H9 (cell line): ENCODE measurements at regions not wholly inside any gene's neighbourhood (a gene's known extent, or its start where the extent isn't known, plus 50 kb on each side); places are given as distances from the start of the nearest gene placed in this dataset.
A peak's percentile ranks its signal among the peaks of the same experiment; 100 is the strongest.

Experiments
- DNase-seq: peaks from one replicate; pipeline ENCODE4 v3.0.0-alpha.2; 2017
- H2AFZ ChIP-seq: one replicate; pipeline ENCODE4 v1.6.1; 2013; ENCODE audit warnings: mild to moderate bottlenecking, low read length, control low read depth, moderate library complexity
- H2AK5ac ChIP-seq: 2 replicates; pipeline ENCODE4 v1.6.1; 2013; ENCODE audit warnings: low read length, control low read depth, mixed read lengths; ENCODE audit not compliant: insufficient read length
- H2BK120ac ChIP-seq: one replicate; pipeline ENCODE4 v1.6.1; 2013; ENCODE audit warnings: low read depth, mild to moderate bottlenecking, low read length, control low read depth, inconsistent platforms; ENCODE audit not compliant: poor library complexity, severe bottlenecking
- H2BK12ac ChIP-seq: 2 replicates; pipeline ENCODE4 v1.6.1; 2013; ENCODE audit warnings: low read length, control low read depth, mixed read lengths, low read depth; ENCODE audit not compliant: insufficient read length
- H2BK15ac ChIP-seq: 2 replicates; pipeline ENCODE4 v1.6.1; 2013; ENCODE audit warnings: low read depth, low read length, control low read depth
- H2BK20ac ChIP-seq: one replicate; pipeline ENCODE4 v1.6.1; 2013; ENCODE audit warnings: low read depth, mild to moderate bottlenecking, low read length, control low read depth, inconsistent platforms; ENCODE audit not compliant: poor library complexity, severe bottlenecking
- H2BK5ac ChIP-seq: 2 replicates; pipeline ENCODE4 v1.6.1; 2013; ENCODE audit warnings: low read length, control low read depth, mixed read lengths; ENCODE audit not compliant: insufficient read length
- H3K14ac ChIP-seq: 2 replicates; pipeline ENCODE4 v1.6.1; 2013; ENCODE audit warnings: low read length, control low read depth; ENCODE audit not compliant: insufficient read depth
- H3K18ac ChIP-seq: 2 replicates; pipeline ENCODE4 v1.6.1; 2013; ENCODE audit warnings: low read depth, mild to moderate bottlenecking, mixed read lengths, low read length, control low read depth; ENCODE audit not compliant: insufficient read length
- H3K23ac ChIP-seq: 2 replicates; pipeline ENCODE4 v1.6.1; 2013; ENCODE audit warnings: low read length, control low read depth, mixed read lengths, low read depth; ENCODE audit not compliant: insufficient read length
- H3K23me2 ChIP-seq: 2 replicates; pipeline ENCODE4 v1.6.1; 2013; ENCODE audit warnings: low read depth, mild to moderate bottlenecking, mixed read lengths, low read length, control low read depth; ENCODE audit not compliant: insufficient read length, poor library complexity, severe bottlenecking
- H3K27ac ChIP-seq: 2 replicates; pipeline ENCODE4 v1.5.1; 2013; ENCODE audit warnings: low read length, control low read depth, mixed read lengths, low read depth; ENCODE audit not compliant: insufficient read length
- H3K27me3 ChIP-seq: 2 replicates; pipeline ENCODE4 v1.6.1; 2013; ENCODE audit warnings: low read length, control low read depth, inconsistent platforms; ENCODE audit not compliant: insufficient read depth
- H3K4ac ChIP-seq: 2 replicates; pipeline ENCODE4 v1.6.1; 2013; ENCODE audit warnings: low read depth, mild to moderate bottlenecking, control low read depth, inconsistent platforms, low read length, moderate library complexity
- H3K4me1 ChIP-seq: 2 replicates; pipeline ENCODE4 v1.6.1; 2013; ENCODE audit warnings: low read length, control low read depth, inconsistent platforms; ENCODE audit not compliant: insufficient read depth
- H3K4me2 ChIP-seq: 2 replicates; pipeline ENCODE4 v1.6.1; 2013; ENCODE audit warnings: low read length, control low read depth, mixed read lengths; ENCODE audit not compliant: insufficient read length, insufficient read depth
- H3K56ac ChIP-seq: 2 replicates; pipeline ENCODE4 v1.6.1; 2013; ENCODE audit warnings: low read depth, mild to moderate bottlenecking, mixed read lengths, low read length, control low read depth; ENCODE audit not compliant: insufficient read length
- H3K79me1 ChIP-seq: 2 replicates; pipeline ENCODE4 v1.6.1; 2013; ENCODE audit warnings: low read depth, mild to moderate bottlenecking, moderate library complexity, low read length, control low read depth, inconsistent platforms; ENCODE audit not compliant: insufficient read depth, poor library complexity, severe bottlenecking
- H3K79me2 ChIP-seq: 2 replicates; pipeline ENCODE4 v1.6.1; 2013; ENCODE audit warnings: low read length, control low read depth, inconsistent platforms; ENCODE audit not compliant: insufficient read depth
- H3K9ac ChIP-seq: 2 replicates; pipeline ENCODE4 v1.6.1; 2013; ENCODE audit warnings: low read length, control low read depth, mixed read lengths; ENCODE audit not compliant: insufficient read length; ENCODE audit errors: extremely low read depth
- H3K9me3 ChIP-seq: one replicate; pipeline ENCODE4 v1.6.1; 2013; ENCODE audit warnings: low read depth, low read length, inconsistent platforms; ENCODE audit not compliant: control insufficient read depth
- H3T11ph ChIP-seq: one replicate; pipeline ENCODE4 v1.6.1; 2013; ENCODE audit warnings: mild to moderate bottlenecking, low read length, control low read depth, inconsistent platforms
- H4K20me1 ChIP-seq: one replicate; pipeline ENCODE4 v1.6.1; 2013; ENCODE audit not compliant: control insufficient read depth, insufficient read length, insufficient read depth
- H4K5ac ChIP-seq: 2 replicates; pipeline ENCODE4 v1.6.1; 2013; ENCODE audit warnings: low read depth, mild to moderate bottlenecking, mixed read lengths, low read length, control low read depth; ENCODE audit not compliant: insufficient read length
- H4K8ac ChIP-seq: replicated peaks from 2 replicates; pipeline ENCODE4 v1.6.1; 2013; ENCODE audit warnings: low read length, control low read depth, mixed read lengths, low read depth; ENCODE audit not compliant: insufficient read length
- H4K91ac ChIP-seq: 2 replicates; pipeline ENCODE4 v1.6.1; 2013; ENCODE audit warnings: low read depth, mild to moderate bottlenecking, moderate library complexity, mixed read lengths, low read length, control low read depth; ENCODE audit not compliant: insufficient read length
- H3K27ac Mint-ChIP-seq, 3 experiments: 2 replicates in 2 of 3; 3 replicates in 1 of 3; pipeline ENCODE4 v1.8.0; 2020 to 2021; ENCODE audit warnings: mixed read lengths in 3 of 3, mild to moderate bottlenecking in 1 of 3, moderate library complexity in 1 of 3
- H3K27me3 Mint-ChIP-seq: 2 replicates; pipeline ENCODE4 v1.8.0; 2021; ENCODE audit warnings: low read depth, mild to moderate bottlenecking, moderate library complexity, mixed read lengths
- H3K36me3 Mint-ChIP-seq, 3 experiments: 2 replicates in 2 of 3; 3 replicates in 1 of 3; pipeline ENCODE4 v1.8.0; 2020 to 2021; ENCODE audit warnings: low read depth in 3 of 3, mixed read lengths in 3 of 3; ENCODE audit not compliant: insufficient read depth in 1 of 3
- H3K4me1 Mint-ChIP-seq, 2 experiments: 2 replicates each; pipeline ENCODE4 v1.8.0; 2020; ENCODE audit warnings: mixed read lengths in 2 of 2
- H3K4me3 Mint-ChIP-seq, 2 experiments: 2 replicates in 1 of 2; 3 replicates in 1 of 2; pipeline ENCODE4 v1.8.0; 2020 to 2021; ENCODE audit warnings: mild to moderate bottlenecking in 2 of 2, mixed read lengths in 2 of 2, moderate library complexity in 1 of 2
- H3K9me3 Mint-ChIP-seq, 2 experiments: 2 replicates in 1 of 2; 3 replicates in 1 of 2; pipeline ENCODE4 v1.8.0; 2020; ENCODE audit warnings: mild to moderate bottlenecking in 2 of 2, mixed read lengths in 2 of 2, moderate library complexity in 1 of 2
- WGBS: extraction: QIAGEN DNeasy Blood & Tissue Kit; methylation state at CpG from one replicate; pipeline ENCODE4 v1.1.7; 2013; ENCODE audit warnings: missing lambda C conversion rate, low lambda C conversion rate, mixed read lengths; ENCODE audit not compliant: insufficient read length; ENCODE audit errors: extremely low coverage; 5-methylcytosine and 5-hydroxymethylcytosine counted together
- TF ChIP-seq, protein P1 (sequence below): fragments of 200-600 bp; sonication (generic); conservative IDR thresholded peaks from 3 replicates; pipeline ENCODE4 v1.8.0; 2021; ENCODE audit warnings: antibody characterized with exemption, mild to moderate bottlenecking

DNA sequence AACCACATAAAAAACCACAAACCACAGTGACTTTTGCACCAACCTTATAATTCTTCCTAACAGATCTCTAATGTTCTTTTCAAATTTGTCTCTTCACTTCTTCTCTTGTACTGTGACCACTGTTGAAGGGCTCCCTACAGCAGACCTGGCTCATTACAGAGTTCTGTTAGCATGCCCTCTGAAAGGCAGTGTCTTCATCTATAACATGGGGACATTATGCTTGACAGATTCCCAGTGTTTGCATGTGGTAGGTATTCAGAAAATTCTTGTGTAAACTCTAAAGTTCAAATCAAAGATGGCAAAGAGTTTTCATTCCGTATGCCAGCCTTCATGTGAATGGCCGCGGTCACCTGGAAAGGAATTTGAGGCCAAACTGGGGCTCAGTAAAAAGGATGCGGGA lies 182.6 kb downstream of the DHX35 start:
- Mint-ChIP-seq H3K36me3 (no peaks in the 10 kb centered on the region; a peak in 2 of 7 replicates), H3K9me3 (peaks cover 0 to 3% of the 10 kb centered on the region in 2 experiments; a peak in 1 of 5 replicates), H3K27ac (0 out of 7 replicates have a peak overlapping the region, but pooled peaks of 1 of the 3 experiments have one; percentile 16), H3K4me1 (peaks cover 17 to 20% of the 10 kb centered on the region in 2 experiments), H3K4me3 (no peak overlapping the region), H3K27me3 (peaks cover 2% of the 10 kb centered on the region)
- no peak overlapping the region for H3T11ph ChIP-seq
- no peak overlapping the region for H3K56ac ChIP-seq
- H3K23ac ChIP-seq, result no peak overlapping the region
- no peak overlapping the region for H3K4ac ChIP-seq
- H3K18ac ChIP-seq, result no peak overlapping the region
- no peak overlapping the region for H2BK5ac ChIP-seq
- H2BK120ac ChIP-seq, result no peak overlapping the region
- no peaks in the 10 kb centered on the region for H3K27me3 ChIP-seq
- TF ChIP-seq, protein P1, sequence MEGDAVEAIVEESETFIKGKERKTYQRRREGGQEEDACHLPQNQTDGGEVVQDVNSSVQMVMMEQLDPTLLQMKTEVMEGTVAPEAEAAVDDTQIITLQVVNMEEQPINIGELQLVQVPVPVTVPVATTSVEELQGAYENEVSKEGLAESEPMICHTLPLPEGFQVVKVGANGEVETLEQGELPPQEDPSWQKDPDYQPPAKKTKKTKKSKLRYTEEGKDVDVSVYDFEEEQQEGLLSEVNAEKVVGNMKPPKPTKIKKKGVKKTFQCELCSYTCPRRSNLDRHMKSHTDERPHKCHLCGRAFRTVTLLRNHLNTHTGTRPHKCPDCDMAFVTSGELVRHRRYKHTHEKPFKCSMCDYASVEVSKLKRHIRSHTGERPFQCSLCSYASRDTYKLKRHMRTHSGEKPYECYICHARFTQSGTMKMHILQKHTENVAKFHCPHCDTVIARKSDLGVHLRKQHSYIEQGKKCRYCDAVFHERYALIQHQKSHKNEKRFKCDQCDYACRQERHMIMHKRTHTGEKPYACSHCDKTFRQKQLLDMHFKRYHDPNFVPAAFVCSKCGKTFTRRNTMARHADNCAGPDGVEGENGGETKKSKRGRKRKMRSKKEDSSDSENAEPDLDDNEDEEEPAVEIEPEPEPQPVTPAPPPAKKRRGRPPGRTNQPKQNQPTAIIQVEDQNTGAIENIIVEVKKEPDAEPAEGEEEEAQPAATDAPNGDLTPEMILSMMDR, result no peak
- H2BK20ac ChIP-seq, result no peak overlapping the region
- H2BK15ac ChIP-seq, result no peak overlapping the region
- no peak overlapping the region for H3K27ac ChIP-seq
- no peak overlapping the region for H3K4me2 ChIP-seq
- H3K4me1 ChIP-seq, result peaks cover 4% of the 10 kb centered on the region; the same call in 1 of the 2 replicates
- H4K20me1 ChIP-seq, result no peaks in the 10 kb centered on the region
- no peak overlapping the region for H4K91ac ChIP-seq
- H2AK5ac ChIP-seq, result no peak overlapping the region
- H4K8ac ChIP-seq, result no peak overlapping the region
- H3K79me2 ChIP-seq, result no peaks in the 10 kb centered on the region
- no CpG with 5 or more reads among the region's 4 CpGs for WGBS
- no peak overlapping the region for H3K9ac ChIP-seq
- H2AFZ ChIP-seq, result no peak overlapping the region
- no peak overlapping the region for H3K14ac ChIP-seq
- H3K79me1 ChIP-seq, result no peaks in the 10 kb centered on the region
- H3K9me3 ChIP-seq, result no peaks in the 10 kb centered on the region
- H2BK12ac ChIP-seq, result no peak overlapping the region
- no peaks in the 10 kb centered on the region for H3K23me2 ChIP-seq
- no peak overlapping the region for H4K5ac ChIP-seq
- no peak for DNase-seq
